ENCODE measurements at regions not wholly inside any gene's neighbourhood (a gene's known extent, or its start where the extent isn't known, plus 50 kb on each side); places are given as distances from the start of the nearest gene placed in this dataset.
A peak's percentile ranks its signal among the peaks of the same experiment; 100 is the strongest.

GRCh38 chrX:128517691-128518090 lies 465.5 kb upstream of the ACTRT1 start:
- Histone ChIP-seq H3K4me3 (ENCODE audit: low read length in 2 of 2) (no peak overlapping the region), H3K27me3 (ENCODE audit: control insufficient read depth in 1 of 2, insufficient read depth in 2 of 2, low read length in 1 of 2) (no peaks in the 10 kb centered on the region), H3K4me1 (ENCODE audit: control insufficient read depth in 1 of 2, insufficient read depth in 2 of 2, low read length in 2 of 2) (no peaks in the 10 kb centered on the region), H3K27ac (ENCODE audit: low read depth in 1 of 2, low read length in 2 of 2) (no peak overlapping the region), H3K36me3 (ENCODE audit: control insufficient read depth in 1 of 2, insufficient read depth in 2 of 2, low read length in 1 of 2) (no peaks in the 10 kb centered on the region), H3K9me3 (ENCODE audit: control insufficient read depth, low read length) (no peaks in the 10 kb centered on the region)
- intact Hi-C loops (cut with DNase I), result no loop called here
- WGBS, 2 donors, result 57 to 84% methylated on average over 3 of the region's 3 CpGs
- peak; percentile 19 for ATAC-seq (ENCODE audit: low FRiP score)
- DNase-seq, result no peak

- Histone ChIP-seq H3K4me1 (ENCODE audit: control insufficient read depth in 1 of 2, insufficient read depth in 2 of 2, low read length in 2 of 2) (no peaks in the 10 kb centered on the region), H3K9me3 (ENCODE audit: control insufficient read depth, low read length) (no peaks in the 10 kb centered on the region), H3K27ac (ENCODE audit: low read depth in 1 of 2, low read length in 2 of 2) (no peak overlapping the region), H3K27me3 (ENCODE audit: control insufficient read depth in 1 of 2, insufficient read depth in 2 of 2, low read length in 1 of 2) (no peaks in the 10 kb centered on the region), H3K36me3 (ENCODE audit: control insufficient read depth in 1 of 2, insufficient read depth in 2 of 2, low read length in 1 of 2) (no peaks in the 10 kb centered on the region), H3K4me3 (ENCODE audit: low read length in 2 of 2) (no peak overlapping the region)
- DNase-seq (no peak), ATAC-seq (ENCODE audit: low FRiP score) (no peak)
- intact Hi-C loops (cut with DNase I), result no loop called here
Observed at GRCh38 chrX:128504496-128504895, 452.3 kb upstream of the ACTRT1 start.

DNA sequence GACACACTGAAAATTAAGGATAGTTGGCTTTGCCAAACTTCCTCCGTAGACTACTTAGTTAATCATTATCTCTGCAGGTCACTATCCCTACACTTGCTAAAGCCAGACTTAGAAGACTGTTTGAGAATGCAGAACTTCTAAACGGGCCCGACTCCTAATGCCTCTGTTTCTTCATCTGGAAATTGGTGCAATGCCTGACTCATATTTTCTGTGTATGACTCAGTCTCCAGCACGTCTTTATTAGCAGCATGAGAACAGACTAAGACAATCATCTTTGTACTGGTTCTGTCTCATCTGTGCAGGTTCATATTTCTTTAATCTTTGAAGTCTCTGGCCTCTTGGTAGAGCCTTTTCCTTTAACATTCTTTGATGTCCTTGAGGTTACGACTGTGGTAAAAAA lies 411.9 kb upstream of the ACTRT1 start:
- no peaks in the 10 kb centered on the region for H3K4me1 ChIP-seq (ENCODE audit: control insufficient read depth in 1 of 2, insufficient read depth in 2 of 2, low read length in 2 of 2)
- 78 to 85% methylated on average over 5 of the region's 5 CpGs for WGBS, 2 donors
- no peak for DNase-seq
- H3K27me3 ChIP-seq (ENCODE audit: control insufficient read depth in 1 of 2, insufficient read depth in 2 of 2, low read length in 1 of 2), result no peaks in the 10 kb centered on the region
- H3K9me3 ChIP-seq (ENCODE audit: control insufficient read depth, low read length), result no peaks in the 10 kb centered on the region
- no peak overlapping the region for H3K27ac ChIP-seq (ENCODE audit: low read depth in 1 of 2, low read length in 2 of 2)
- H3K4me3 ChIP-seq (ENCODE audit: low read length in 2 of 2), result no peak overlapping the region
- ATAC-seq (ENCODE audit: low FRiP score), result no peak
- intact Hi-C loops (cut with DNase I), result no loop called here
- no peaks in the 10 kb centered on the region for H3K36me3 ChIP-seq (ENCODE audit: control insufficient read depth in 1 of 2, insufficient read depth in 2 of 2, low read length in 1 of 2)

GRCh38 chrX:128460835-128461234 lies 408.6 kb upstream of the ACTRT1 start:
- WGBS, 2 donors, result 35 to 48% methylated on average over 6 of the region's 6 CpGs
- Histone ChIP-seq H3K4me3 (ENCODE audit: low read length in 2 of 2) (no peak overlapping the region), H3K27ac (ENCODE audit: low read depth in 1 of 2, low read length in 2 of 2) (no peak overlapping the region), H3K9me3 (ENCODE audit: control insufficient read depth, low read length) (no peaks in the 10 kb centered on the region), H3K36me3 (ENCODE audit: control insufficient read depth in 1 of 2, insufficient read depth in 2 of 2, low read length in 1 of 2) (no peaks in the 10 kb centered on the region), H3K4me1 (ENCODE audit: control insufficient read depth in 1 of 2, insufficient read depth in 2 of 2, low read length in 2 of 2) (no peaks in the 10 kb centered on the region), H3K27me3 (ENCODE audit: control insufficient read depth in 1 of 2, insufficient read depth in 2 of 2, low read length in 1 of 2) (no peaks in the 10 kb centered on the region)
- no peak for ATAC-seq (ENCODE audit: low FRiP score)
- intact Hi-C loops (cut with DNase I), result no loop called here
- no peak for DNase-seq

GRCh38 chrX:128458888-128459287 lies 406.7 kb upstream of the ACTRT1 start:
- H3K27me3 ChIP-seq (ENCODE audit: control insufficient read depth in 1 of 2, insufficient read depth in 2 of 2, low read length in 1 of 2), result no peaks in the 10 kb centered on the region
- WGBS, 2 donors, result 74 to 94% methylated on average over 2 of the region's 2 CpGs

DNA sequence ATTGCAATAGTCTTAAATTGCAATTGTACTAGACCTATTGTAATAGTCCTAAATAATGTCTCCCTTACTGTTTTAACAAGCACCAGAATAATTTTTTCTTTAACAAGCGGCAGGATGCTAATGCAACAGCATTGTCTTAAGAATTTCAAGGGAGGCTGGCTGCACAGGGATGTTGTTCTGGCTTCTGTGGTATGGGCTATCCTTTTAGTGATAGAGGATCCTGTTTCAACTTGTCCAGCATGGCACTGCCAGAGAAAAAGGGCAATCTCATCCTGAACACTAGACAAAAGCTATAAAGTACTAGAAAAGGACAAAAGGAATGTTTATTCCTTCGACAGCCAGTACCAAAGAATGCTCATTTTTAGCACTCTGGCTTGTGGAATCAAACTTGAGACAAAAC lies 405.5 kb upstream of the ACTRT1 start:
- no peak for DNase-seq
- H3K36me3 ChIP-seq (ENCODE audit: control insufficient read depth in 1 of 2, insufficient read depth in 2 of 2, low read length in 1 of 2), result no peaks in the 10 kb centered on the region
- no peaks in the 10 kb centered on the region for H3K27me3 ChIP-seq (ENCODE audit: control insufficient read depth in 1 of 2, insufficient read depth in 2 of 2, low read length in 1 of 2)
- no peak for ATAC-seq (ENCODE audit: low FRiP score)
- H3K4me1 ChIP-seq (ENCODE audit: control insufficient read depth in 1 of 2, insufficient read depth in 2 of 2, low read length in 2 of 2), result no peaks in the 10 kb centered on the region
- H3K9me3 ChIP-seq (ENCODE audit: control insufficient read depth, low read length), result no peaks in the 10 kb centered on the region
- no peak overlapping the region for H3K27ac ChIP-seq (ENCODE audit: low read depth in 1 of 2, low read length in 2 of 2)
- WGBS, 2 donors, result 50 to 53% methylated on average over 2 of the region's 2 CpGs
- intact Hi-C loops (cut with DNase I), result no loop called here
- no peak overlapping the region for H3K4me3 ChIP-seq (ENCODE audit: low read length in 2 of 2)

More at GRCh38 chrX:128458888-128459287, 406.7 kb upstream of the ACTRT1 start:
- H3K36me3 ChIP-seq (ENCODE audit: control insufficient read depth in 1 of 2, insufficient read depth in 2 of 2, low read length in 1 of 2), result no peaks in the 10 kb centered on the region
- ATAC-seq (ENCODE audit: low FRiP score) (no peak), DNase-seq (no peak)
- no peaks in the 10 kb centered on the region for H3K4me1 ChIP-seq (ENCODE audit: control insufficient read depth in 1 of 2, insufficient read depth in 2 of 2, low read length in 2 of 2)
- no peak overlapping the region for H3K4me3 ChIP-seq (ENCODE audit: low read length in 2 of 2)
- no peaks in the 10 kb centered on the region for H3K9me3 ChIP-seq (ENCODE audit: control insufficient read depth, low read length)
- H3K27ac ChIP-seq (ENCODE audit: low read depth in 1 of 2, low read length in 2 of 2), result no peak overlapping the region
- intact Hi-C loops (cut with DNase I), result no loop called here

- no peak overlapping the region for H3K27ac ChIP-seq (ENCODE audit: low read depth in 1 of 2, low read length in 2 of 2)
- no peaks in the 10 kb centered on the region for H3K4me1 ChIP-seq (ENCODE audit: control insufficient read depth in 1 of 2, insufficient read depth in 2 of 2, low read length in 2 of 2)
- H3K4me3 ChIP-seq (ENCODE audit: low read length in 2 of 2), result no peak overlapping the region
- intact Hi-C loops (cut with DNase I), result no loop called here
- DNase-seq (no peak), ATAC-seq (ENCODE audit: low FRiP score) (no peak)
- H3K9me3 ChIP-seq (ENCODE audit: control insufficient read depth, low read length), result no peaks in the 10 kb centered on the region
- H3K27me3 ChIP-seq (ENCODE audit: control insufficient read depth in 1 of 2, insufficient read depth in 2 of 2, low read length in 1 of 2), result no peaks in the 10 kb centered on the region
- WGBS, 2 donors, result 31 to 41% methylated on average over 4 of the region's 4 CpGs
- H3K36me3 ChIP-seq (ENCODE audit: control insufficient read depth in 1 of 2, insufficient read depth in 2 of 2, low read length in 1 of 2), result no peaks in the 10 kb centered on the region
Observed at GRCh38 chrX:128439159-128439558, 387.0 kb upstream of the ACTRT1 start.

DNA sequence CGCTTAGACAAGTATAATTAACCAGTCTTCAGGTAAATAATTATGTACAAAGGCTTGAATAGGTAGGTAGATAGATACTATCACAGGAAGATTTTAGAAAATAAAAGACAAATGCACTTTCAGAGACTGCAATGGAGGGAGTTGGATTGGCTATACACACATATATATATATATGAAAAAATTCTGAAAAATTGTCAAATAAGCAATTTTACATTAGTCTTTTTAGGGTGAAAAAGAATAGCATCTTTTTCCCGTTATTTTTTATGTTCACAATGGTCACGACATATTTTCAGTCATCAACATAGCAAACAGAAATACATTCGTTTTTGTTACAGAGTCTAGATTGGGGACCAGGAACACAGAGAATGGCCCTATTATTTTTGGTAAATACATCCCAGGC lies 385.9 kb upstream of the ACTRT1 start:
- H3K9me3 ChIP-seq (ENCODE audit: control insufficient read depth, low read length), result no peaks in the 10 kb centered on the region
- no peak for DNase-seq
- intact Hi-C loops (cut with DNase I), result no loop called here
- 39 to 84% methylated on average over 4 of the region's 4 CpGs for WGBS, 2 donors
- H3K36me3 ChIP-seq (ENCODE audit: control insufficient read depth in 1 of 2, insufficient read depth in 2 of 2, low read length in 1 of 2), result no peaks in the 10 kb centered on the region
- no peaks in the 10 kb centered on the region for H3K27me3 ChIP-seq (ENCODE audit: control insufficient read depth in 1 of 2, insufficient read depth in 2 of 2, low read length in 1 of 2)
- no peaks in the 10 kb centered on the region for H3K4me1 ChIP-seq (ENCODE audit: control insufficient read depth in 1 of 2, insufficient read depth in 2 of 2, low read length in 2 of 2)
- no peak overlapping the region for H3K27ac ChIP-seq (ENCODE audit: low read depth in 1 of 2, low read length in 2 of 2)
- no peak for ATAC-seq (ENCODE audit: low FRiP score)
- H3K4me3 ChIP-seq (ENCODE audit: low read length in 2 of 2), result no peak overlapping the region

DNA sequence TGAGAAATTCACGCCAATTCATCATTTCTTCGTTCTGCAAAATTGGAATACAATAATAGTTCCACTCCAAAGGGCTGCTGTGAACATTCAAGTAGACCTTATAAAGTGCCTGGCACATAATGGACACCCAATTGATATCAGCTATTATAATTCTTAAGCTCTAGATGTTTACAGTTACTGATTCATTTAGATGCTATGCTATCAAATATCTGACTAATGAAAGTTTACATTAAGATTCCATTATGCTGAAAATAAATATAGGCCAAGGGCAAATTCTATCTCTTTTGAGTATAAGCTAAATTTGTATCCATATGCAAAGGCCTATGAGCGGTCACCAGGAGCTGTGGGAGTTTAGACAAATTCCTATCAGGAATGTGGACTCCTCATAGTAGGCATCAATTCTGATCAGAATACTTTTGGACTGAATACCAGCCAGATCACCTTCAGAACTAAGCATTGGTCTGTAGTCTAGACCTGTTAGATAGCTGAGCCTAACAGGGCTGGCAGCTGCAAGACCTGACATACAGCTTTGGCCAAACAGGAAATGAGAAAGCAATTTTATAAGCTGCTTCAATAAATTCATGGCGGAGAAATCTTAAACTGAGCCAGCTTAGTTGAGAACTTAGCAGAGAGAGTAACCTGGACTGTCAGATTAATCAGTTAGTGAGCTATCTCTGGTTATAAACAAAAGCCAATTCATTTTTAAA lies 384.3 kb upstream of the ACTRT1 start:
- no peak overlapping the region for H3K27ac ChIP-seq (ENCODE audit: low read depth in 1 of 2, low read length in 2 of 2)
- H3K4me3 ChIP-seq (ENCODE audit: low read length in 2 of 2), result no peak overlapping the region
- H3K27me3 ChIP-seq (ENCODE audit: control insufficient read depth in 1 of 2, insufficient read depth in 2 of 2, low read length in 1 of 2), result no peaks in the 10 kb centered on the region
- H3K4me1 ChIP-seq (ENCODE audit: control insufficient read depth in 1 of 2, insufficient read depth in 2 of 2, low read length in 2 of 2), result no peaks in the 10 kb centered on the region
- H3K9me3 ChIP-seq (ENCODE audit: control insufficient read depth, low read length), result no peaks in the 10 kb centered on the region
- DNase-seq, result no peak
- ATAC-seq (ENCODE audit: low FRiP score), result no peak
- no peaks in the 10 kb centered on the region for H3K36me3 ChIP-seq (ENCODE audit: control insufficient read depth in 1 of 2, insufficient read depth in 2 of 2, low read length in 1 of 2)
- 64 to 86% methylated on average over 4 of the region's 4 CpGs for WGBS, 2 donors
- intact Hi-C loops (cut with DNase I), result no loop called here

Data from aorta (tissue), 5 donors.